ENCODE measurements at regions not wholly inside any gene's neighbourhood (a gene's known extent, or its start where the extent isn't known, plus 50 kb on each side); places are given as distances from the start of the nearest gene placed in this dataset.

DNA sequence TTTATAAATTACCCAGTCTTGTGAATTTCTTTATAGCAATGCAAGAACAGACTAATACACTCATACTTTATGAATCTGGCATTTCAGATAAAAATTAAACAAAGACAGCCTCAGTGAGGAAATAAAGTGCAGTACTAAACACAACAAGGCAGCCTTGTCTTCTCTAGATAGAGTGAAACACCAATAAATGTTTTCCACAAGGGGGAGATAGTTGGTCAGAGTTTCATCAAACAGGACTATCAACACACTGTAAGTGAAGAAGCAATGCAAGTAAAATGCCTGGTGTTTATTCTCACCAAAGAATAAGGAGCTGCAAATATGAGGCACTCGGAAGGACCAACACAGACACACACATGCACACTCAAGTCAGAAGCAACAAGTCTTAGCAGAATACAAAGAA, 62.8 kb downstream of the FAM9B start:
- DNase-seq = peak; percentile 58

DNA sequence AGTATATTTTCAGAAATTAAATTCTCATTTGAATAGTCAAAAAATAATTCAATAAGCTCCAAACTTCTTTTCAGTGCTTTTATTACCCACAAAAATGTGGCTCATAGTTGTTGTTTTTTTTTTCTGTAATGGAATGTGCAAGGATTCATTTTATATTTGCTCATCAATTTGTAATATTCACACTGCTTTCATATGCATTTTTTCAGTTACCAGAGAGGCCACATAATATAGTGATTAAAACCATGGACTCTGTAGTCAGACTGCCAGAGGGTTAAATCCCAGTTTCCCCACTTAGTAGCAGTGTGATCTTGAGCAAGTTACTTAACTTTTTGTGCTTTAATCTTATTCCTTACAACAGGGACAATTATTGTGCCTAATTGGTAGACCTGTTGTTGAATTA, 64.5 kb downstream of the FAM9B start:
- peak; percentile 56 for DNase-seq

DNA sequence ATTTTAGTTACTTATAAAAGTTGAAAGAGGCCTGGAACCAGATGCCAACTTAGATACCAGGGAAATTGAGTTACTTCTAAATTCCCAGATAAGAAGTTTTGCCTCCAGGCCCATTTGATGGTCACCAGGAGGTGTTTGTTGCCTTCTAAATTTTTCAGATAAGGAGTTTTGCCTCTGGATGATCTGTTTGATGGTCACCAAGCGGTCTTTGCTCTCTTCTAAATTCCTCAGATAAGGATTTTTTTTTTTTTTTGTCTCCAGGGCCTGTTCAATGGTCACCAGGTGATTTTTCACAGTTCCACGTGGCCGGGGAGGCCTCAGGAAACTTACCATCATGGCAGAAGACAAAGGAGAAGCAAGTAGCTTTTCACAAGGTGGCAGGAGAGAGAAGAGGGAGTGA, 66.5 kb downstream of the FAM9B start:
- no peak for DNase-seq

DNA sequence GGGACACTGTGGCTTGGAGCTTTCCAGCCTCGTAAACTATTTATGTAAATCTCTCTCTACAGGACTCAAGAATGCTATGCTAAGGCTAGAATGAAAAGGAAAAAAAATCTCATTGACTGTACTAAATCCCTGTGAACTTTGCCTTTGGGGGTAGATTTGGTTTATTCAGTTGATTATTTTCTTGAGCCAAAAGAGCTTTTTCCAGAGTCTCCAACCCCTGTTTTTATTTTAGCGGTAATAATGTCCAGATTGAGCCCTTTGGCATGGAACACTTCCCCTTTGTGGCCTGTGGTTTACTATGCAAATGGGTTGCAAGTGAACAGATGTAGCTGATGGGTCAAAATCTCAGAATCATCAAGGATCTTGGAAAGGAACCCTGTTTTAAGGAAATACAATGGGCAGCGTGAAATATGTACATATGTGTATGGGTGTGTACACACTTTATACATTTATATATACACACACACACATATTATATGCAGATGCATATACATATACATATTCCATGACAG, 72.9 kb downstream of the FAM9B start:
- DNase-seq = no peak

DNA sequence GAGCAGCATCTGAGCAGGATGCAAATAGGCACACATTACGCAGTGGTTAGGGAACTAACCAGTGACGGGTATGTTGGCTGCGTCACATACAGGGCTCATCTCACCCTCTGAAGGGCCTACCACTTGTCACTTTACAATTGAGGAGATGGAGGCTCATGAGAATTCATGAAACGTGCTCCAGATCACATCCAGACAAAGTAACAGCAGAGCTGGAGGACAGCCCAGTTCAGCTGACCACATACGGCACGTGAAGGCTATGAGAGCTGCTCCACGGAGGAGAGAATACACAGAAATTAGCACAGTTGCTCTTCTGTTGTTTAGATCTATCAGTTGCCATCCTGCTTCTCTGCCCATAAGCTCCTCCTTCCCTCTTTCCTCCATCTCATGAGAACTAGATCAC, 78.4 kb downstream of the FAM9B start:
- no peak for DNase-seq

DNA sequence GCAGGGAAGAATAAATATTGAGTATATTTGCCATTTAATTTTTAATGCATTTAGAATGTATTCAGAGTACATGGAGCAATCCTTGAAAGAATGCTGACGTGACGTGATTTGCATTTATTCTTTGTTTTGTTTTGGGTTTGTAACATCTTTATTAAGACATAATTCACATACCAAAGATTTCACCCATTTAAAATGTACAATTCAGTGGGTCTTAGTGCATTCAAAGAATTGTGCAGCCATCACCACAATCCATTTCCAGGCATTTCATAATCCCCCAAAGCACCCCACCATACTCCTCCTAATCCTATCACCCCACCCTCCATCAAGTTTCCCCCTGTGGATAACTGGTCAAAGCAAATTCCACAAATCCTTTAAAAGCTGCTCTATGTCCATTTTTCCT, 87.4 kb downstream of the FAM9B start:
- peak; percentile 18 for DNase-seq

DNA sequence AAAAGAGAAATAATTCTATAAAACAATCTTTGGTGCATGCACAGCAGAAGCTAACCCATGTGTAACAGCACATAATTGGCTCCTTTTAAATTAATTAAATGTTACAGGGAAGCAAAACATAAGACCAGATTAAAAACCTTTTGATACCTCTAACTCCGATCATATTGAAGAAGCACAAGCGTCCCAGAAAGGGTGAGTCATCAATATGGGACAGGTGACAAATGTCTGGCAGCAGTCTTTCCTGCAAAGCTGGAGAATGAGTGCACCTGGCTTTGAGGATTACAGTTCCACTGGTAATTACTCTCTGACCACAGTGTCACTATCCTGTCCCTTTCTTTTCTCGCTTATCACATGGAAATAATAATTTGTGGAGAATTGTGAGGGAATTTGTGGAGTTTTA, 94.6 kb downstream of the FAM9B start:
- no peak for DNase-seq

DNA sequence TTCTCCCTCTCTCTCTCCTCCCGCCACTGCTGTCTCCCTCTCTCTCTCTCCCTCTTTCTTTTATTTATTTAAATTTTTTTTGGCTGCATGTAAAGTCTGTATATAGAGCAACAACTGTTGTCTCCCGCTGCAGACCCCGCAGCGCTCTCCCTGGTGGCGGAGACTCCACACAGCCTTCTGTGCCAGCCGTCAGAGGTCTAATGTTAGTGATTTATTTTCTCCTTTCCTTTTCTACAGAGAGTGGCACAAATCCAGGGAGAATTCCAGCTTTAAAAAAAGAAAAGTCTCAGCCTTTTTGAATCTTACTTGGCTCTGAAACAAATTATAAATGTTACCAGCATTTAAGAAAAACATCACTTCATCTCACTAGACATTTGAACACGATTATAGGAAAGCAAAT, 106.2 kb downstream of the FAM9B start:
- no peak for DNase-seq

DNA sequence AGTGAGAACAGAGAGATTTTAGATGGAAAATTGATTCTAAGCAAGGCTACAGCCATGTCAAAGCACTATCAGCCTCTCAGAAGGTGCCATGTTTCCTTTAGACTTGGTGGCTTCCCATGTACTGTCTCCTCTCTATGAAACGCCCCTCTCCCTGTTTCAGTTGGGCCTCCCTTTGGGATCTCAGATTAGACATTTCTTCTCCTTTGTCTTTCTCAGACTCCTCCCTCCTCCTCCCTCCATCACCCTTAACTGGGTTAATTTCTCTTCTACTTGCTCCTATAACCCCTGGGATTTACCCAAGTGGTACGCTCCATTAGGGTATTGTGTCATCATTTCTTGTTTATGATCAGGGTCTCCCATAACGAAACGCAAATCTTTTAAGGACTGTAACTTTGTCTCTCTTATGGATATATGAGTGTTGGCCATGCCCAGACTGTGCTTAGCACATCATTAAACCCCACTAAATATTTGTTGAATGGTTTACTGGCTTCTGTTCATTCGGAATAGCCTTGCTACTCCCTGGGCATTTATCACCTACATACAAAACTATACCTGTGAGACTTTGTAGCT, 106.8 kb downstream of the FAM9B start:
- no peak for DNase-seq

DNA sequence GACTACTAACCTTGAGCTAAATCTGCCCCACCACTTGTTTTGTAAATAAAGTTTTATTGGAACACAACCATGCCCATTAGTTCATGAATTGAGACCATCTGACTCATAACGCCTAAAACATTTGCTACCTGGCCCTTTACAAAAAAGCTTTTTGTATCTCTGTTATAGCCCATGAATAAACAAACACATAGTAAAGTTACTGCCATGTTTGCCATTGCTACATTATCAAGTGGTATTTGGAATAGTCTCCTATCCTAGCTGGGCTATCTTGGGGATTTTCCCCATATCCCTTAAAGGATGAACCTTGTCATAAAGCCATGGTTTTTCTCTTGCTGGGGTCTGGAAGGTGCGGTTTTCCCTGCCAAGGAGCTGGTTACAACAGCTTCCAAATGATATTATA, 112.3 kb downstream of the FAM9B start:
- DNase-seq = no peak

DNA sequence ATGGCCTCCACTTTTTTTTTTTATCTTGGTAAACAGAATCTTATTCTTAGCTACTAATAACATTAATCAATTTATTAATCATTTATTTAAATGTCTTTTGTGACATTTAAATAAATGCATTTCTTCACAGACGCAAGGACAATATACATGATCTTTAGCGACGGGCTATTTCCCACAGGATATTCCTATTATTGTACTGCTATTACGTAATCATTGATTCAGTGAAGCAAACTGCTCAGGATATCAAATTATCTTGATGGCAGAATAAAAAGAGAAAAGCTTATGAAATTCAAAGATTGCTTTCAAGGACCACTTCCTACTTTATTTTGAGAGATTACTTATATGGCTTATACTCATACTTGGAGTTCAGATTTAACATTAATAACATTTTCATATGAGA, 114.1 kb downstream of the FAM9B start:
- DNase-seq = no peak

DNA sequence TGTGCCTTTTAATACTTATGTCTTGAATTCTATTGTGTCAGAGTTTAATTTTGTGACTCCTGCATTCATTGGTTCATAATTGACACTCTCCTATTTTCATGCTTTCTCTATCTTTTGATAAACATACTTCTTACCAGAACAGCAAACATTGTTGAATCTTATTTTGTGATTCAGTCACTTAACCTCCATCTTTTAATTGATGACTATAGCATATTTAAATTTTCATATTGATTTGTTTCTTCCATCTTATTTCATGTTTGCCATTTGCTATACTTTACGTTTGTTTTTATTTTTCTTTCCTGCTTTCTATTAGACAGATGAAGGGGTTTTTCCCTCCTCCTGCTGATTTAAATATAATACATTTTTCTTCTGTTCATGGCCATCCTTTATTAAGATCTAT, 115.5 kb upstream of the FAM9A start:
- no peak for DNase-seq

DNA sequence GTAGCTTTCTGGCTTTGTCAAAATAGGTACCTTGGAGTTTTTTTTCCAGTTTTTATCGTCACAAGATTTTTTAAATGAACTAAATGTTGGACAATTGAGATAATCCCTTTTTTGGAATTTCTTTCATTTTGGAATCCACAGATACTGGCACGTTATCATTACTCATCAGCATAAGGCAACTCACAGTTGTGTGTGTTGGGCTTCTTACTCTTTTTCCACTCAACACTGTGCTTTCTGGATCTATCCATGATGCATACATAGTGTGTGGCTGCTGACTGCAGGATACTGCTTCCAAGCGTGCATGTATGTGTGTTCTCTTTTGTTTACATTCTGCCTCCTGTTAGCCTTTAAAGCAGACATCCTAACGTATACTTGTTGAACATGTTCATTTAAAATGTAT, 113.5 kb upstream of the FAM9A start:
- peak; percentile 8 for DNase-seq

DNA sequence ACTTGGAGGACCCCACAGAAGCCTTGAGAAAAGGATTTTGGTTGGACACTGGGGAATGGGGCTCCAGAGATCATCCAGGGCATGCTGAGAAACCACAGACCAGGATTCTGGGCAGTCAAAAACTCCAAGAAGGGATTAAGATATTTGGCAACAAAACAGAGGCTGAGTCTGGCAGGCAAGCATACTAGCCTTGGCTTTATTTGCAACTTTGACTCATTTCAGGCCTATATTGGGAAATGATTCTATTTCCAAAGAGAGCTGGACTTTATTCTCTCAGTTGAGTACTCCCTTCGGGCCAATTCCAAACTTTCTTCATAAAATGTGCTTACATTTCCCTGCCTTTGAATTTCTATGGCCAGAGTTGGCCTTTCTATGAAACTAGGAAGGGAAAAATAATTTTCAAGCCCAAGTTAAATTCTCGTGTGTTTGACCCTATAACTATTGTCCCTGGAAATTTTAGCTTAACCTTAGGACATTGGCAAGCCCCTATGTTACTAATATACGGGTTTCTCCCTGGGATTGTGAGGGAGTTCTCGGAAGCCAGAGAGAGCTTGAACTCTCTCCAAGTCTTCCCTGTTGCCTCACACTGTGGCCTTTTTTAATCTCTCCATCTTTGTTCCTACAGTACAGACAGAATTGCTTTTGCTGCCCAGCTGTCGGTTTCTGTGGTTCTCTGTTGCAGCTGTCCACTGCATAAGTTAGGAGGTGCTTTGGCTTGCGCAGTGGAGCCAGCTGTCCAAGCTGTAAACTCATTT, 112.6 kb upstream of the FAM9A start:
- peak; percentile 49 for DNase-seq

DNA sequence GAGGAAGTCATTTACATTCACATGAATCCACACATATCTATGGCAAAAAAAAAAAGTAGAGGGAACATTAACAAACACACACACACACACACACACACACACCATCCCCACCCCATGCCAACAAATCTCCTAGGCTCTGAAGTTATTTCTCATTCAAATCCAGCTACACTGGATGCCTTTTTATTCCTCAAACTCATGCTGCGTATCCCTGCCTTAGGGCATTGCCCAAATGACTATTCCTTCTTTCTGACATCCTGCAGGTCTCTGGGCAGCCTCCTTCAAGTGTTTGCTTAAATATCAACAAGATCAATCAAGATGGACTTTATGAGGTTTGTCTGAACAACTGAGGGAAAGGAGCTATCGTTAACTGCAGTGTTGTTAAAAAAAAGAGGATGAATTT, 106.5 kb upstream of the FAM9A start:
- no peak for DNase-seq

DNA sequence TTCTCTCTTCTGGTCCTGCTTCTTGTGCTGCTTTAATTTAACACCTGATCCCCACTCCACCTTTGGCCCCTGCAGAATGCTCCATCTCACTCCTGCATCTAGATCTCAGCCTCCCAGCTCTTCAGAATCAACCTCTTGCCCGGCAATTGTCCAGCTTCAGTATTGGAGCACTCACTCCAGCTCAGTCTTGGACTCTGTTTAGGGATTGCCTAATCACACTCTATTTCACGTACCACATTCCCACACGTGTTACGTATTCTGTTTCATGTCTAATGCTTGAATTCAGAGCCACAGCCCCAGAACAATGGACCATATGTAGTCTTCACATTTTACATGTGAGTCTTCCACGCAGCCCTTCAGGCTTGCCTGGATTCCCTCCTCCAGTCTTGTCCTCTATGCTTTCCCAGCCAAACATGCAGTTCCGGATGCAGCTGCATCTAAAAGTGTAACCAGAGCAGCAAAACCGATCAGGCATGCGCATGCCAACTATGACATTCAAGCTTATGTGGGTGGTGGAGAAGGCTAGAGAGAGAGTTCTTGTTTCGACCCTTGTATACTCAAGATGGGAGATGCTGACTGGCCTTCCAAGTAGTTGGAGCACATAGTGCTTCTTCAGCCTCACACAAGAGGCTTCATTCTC, 105.2 kb upstream of the FAM9A start:
- no peak for DNase-seq

DNA sequence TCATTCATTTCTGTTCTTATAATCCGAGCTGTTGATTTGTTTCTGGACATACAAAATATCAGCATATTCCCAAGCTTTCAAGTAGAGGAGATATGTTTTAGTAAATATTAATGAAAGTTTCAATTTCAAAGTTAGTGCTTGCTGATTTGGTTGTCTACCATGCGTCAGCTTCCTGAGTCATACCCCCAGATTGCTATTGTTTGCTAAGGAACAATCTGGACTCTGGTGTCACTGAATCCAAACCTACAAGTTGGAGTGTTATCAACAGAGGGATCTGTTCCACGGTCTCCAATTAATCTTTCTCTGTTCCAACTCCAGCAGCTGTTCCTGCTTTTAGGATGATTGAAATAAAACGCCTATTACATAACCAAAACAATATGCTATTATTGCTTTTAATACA, 96.1 kb upstream of the FAM9A start:
- DNase-seq = no peak

DNA sequence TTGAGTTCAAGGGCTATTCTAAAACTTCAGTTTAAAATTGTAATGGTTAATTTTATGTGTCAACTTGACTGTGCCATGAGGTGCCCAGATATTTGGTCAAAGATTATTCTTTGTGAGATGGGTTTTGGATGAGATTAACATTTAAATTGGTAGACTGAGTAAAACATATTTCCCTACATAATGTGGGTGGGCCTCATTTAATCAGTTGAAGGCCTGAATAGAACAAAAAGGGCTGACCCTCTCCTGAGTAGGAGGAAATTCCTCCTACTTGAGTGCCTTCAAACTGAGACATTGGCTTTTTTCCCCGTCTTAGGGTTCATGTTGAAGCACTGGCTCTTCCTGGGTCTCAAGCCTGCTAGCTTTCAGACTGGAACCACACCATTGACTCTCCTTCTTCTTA, 89.6 kb upstream of the FAM9A start:
- DNase-seq = no peak

DNA sequence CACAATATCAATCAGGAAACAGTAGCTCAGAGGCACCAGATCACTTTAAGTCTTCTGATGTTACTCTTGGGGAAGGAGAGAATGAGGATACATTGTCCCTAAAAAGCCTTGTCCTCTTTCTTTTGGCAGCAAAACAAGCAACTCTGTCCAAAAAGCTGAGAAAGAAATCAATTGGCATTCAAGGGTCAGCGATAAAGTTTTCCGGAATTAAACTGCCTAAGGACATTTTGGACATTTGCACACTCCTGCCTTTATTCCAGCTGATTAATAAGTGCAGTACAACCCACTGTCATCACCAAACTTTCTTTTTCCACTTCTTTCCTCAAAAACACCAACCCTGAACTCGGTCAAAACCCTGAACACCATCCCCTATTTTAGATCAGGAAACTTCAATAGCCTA, 85.8 kb upstream of the FAM9A start:
- no peak for DNase-seq

DNA sequence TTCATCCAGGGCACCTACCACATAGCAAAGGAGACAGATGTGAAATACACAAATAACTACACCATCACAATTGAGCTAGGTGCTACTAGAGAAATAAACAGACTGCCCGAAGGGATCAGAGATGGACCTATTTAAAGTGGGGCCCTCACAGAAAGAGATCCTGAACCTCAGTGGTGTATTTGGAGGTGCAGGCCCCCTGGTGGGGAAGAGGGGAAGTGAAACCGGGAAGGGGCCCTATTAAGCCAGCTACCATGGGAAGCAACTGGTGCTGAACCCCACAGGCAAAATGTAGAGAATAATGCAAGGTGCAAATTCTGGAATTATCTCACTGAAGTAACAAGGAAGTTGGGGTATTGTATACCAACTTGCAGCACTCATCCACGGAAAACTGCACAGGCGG, 78.6 kb upstream of the FAM9A start:
- DNase-seq = peak; percentile 7

DNA sequence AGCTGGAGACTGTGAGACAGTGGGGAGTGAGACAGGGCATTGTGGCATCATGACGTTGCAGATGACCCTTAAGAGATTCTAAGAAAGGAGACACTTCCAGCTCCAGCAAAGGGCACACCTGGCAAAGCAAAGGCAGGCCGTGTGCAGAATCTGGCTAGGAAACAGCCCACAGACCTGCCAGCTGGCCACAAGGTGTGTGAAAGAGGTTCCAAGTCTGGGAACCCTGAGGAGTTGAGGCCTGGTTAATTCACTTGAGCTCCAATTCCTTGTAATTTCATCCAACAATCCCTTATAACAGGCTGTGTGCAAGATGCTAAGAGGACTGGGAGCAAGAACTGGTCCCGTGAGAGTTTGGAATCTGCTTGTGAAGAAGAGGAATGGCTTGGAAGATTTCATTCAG, 72.8 kb upstream of the FAM9A start:
- DNase-seq = no peak

DNA sequence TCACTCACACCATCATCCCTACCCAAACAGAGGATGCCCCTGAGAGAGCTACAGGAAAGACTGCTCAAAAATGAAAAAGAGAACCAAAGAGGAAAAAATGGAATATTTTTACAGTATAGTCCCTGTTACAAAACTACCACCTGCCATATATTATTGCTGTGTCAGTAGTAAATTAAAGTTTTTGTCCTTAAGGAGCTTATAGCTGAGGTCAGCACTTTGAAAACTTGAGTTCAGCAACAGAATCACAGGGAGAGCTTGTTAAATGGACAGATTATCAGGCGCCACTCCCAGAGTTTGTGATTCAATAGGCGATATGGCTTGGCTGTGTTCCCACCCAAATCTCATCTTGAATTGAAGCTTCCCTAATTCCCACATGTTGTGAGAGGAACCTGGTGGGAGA, 71.9 kb upstream of the FAM9A start:
- no peak for DNase-seq

DNA sequence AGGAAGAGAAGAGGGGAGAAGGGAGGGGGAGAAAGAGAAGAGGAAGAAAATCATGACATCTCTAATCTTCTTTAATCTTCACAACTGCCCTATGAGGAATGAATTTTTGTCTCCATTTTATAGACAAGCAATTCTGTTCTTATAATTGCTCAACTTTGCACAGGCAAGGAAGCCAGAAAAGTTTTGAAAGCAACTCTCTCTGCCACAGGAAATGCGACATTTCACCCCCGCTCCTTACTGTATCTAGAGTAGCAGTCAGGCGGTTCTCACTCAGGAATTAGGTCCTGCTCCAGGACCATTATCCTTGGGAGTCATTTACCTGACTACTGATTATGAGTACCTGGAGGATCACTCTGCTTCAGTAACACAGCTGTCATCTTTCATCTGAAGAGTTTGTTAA, 69.2 kb upstream of the FAM9A start:
- DNase-seq = peak; percentile 6

DNA sequence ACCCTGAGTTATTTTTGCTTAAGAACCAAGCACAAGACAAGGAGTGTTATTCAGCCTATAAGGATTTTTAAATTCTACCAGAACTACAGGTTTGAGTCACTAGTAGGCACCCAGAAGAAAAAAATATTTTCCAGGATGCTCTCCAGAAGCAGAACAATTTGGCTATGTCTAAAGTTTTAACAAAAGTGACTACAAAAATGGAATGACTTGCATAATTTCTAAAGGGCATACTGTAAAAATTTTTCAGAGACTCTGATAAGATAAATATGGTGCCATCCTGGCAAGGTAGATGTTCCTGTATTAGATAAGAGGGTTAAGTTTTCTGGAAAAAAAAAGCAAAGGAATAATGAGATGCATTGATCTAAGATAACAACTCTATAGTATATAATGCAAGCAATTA, 68.6 kb upstream of the FAM9A start:
- no peak for DNase-seq

DNA sequence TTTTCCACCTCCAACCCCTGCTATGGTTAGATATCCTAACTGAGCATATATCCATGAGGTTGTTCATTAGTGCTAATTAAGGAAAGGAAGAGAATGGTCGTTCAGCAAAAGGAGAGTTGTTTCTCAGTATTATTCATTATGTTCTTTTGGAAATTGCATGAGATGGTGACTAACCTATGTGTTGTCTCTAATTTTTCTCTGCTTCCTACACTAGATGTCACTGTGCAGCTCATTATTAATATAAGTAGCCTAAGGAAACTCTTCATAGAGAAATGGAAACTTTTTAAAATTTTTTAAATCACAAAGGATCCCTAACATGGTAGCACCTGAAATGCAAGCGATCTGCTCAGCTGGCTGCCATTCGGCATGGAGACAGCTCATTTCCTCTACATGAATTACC, 67.7 kb upstream of the FAM9A start:
- DNase-seq = peak; percentile 42
